Middle frontal gyrus (tissue), 1 donor: ENCODE measurements at regions not wholly inside any gene's neighbourhood (a gene's known extent, or its start where the extent isn't known, plus 50 kb on each side); places are given as distances from the start of the nearest gene placed in this dataset.

Source experiments
- DNase-seq: peaks from one replicate; pipeline ENCODE4 v3.0.0-alpha.2; 2015; ENCODE audit warnings: low spot score; ENCODE audit errors: extremely low spot score

- DNase-seq, result no peak
These were observed 116.6 kb upstream of the TLE3 start for GRCh38 chr15:70214276-70214675.

DNA sequence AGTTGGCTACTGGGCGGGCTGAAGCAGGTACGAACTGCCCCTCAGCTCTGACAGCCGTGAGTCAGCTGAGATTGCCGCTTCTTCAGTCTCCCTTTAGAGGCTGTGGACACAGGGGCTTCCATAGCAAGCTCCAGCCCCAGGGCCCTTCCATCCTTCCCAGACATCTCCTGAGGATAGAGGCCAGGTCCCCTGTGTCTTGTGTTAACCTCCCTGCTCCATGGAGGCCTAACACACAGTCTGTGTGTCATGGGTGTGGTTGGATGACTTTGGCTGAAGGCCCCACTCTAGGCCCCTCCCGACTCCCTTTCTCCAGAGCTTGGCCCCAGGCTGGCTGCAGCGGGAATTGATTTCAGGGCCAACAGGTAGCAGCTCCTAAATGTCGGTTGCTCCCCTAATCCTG, 116.1 kb upstream of the TLE3 start:
- no peak for DNase-seq

- no peak for DNase-seq
These were observed 115.2 kb upstream of the TLE3 start for GRCh38 chr15:70212963-70213315.

- DNase-seq, result no peak
These were observed 114.7 kb upstream of the TLE3 start for GRCh38 chr15:70212286-70212962.

GRCh38 chr15:70210528-70210927, 112.8 kb upstream of the TLE3 start:
- no peak for DNase-seq

- DNase-seq, result no peak
These were observed 112.4 kb upstream of the TLE3 start for GRCh38 chr15:70210076-70210475.

DNA sequence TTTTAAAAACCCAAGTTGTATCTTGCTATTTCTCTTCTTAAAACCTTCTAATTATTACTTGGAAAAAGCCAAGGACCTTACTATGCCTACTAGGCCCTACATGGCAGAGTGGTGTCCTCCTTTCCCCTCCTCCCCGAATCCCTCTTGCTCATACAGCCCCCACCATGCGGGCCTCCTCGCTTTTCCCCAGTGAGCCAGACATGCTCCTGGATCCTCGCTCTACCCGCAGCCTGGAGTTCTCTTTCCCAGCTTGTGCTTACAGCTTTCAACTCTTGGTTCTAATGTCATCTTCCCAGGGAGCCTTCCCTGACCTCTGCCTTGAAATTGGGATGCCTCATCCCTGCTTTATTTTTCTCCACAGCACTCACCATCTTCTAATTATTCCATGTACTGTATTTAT, 111.8 kb upstream of the TLE3 start:
- DNase-seq, result no peak

- DNase-seq, result no peak
These were observed 110.6 kb upstream of the TLE3 start for GRCh38 chr15:70208332-70208731.

DNA sequence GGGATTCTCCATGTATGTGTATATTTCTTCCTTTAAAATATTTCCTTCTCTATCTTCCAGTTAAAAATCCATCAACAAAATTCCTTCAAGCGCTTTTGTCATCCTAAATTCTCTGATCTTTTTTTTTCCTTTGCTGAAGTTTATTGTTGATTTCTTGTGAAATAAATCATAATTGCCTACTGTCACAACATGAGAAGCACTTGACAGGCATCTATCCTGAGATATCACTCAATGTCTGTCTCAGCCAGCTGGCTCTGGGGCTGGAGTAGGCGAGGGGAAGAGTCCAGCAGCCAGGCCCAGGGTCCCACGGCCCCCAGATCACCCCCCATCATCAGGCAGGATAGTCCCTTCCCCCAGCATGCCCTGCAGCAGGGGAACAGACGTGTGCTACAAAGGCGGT, 109.0 kb upstream of the TLE3 start:
- no peak for DNase-seq

DNA sequence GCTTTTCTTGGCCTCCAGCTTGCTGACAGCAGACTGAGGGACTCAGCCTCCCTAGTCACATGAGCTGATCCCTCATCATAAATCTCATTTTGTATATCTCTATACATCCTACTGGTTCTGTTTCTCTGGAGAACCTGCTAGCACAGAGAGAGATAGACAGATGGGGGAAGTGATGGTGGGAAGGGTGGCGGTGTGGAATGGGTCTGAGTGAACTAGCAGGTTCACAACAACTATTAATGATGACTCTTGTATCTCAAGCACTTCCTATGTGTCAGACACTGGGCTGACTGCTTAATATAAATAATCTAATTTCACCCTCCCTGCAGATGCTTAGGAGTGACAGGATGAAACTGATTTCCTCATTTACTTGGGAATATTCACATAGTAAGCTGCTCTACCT, 106.9 kb upstream of the TLE3 start:
- DNase-seq, result no peak

DNA sequence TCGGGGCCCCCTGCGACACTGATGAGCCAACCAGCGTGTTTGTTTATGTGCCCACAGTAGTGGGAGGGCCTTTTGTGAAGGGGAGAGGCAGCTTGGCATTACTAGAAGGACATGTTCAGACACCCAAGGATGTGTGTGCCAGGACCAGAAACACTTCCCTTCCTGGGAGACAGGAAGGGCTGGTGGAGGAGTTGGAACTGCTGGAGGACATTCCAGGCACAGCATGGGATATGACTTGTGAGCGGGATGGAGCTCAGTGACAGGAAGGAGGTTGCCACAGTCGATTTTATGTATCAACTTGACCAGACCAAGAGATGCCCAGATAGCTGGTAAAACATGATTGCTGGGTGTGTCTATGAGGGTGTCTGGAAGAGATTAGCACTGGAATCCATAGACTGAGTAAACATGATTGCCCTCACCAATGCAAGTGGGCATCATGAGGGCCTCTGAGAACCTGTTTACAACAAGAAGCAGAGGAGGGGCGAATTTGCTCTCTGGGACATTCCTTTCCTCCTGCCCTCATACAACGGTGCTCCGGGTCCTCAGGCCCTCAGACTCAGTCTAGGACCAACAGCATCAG, 106.4 kb upstream of the TLE3 start:
- no peak for DNase-seq

DNA sequence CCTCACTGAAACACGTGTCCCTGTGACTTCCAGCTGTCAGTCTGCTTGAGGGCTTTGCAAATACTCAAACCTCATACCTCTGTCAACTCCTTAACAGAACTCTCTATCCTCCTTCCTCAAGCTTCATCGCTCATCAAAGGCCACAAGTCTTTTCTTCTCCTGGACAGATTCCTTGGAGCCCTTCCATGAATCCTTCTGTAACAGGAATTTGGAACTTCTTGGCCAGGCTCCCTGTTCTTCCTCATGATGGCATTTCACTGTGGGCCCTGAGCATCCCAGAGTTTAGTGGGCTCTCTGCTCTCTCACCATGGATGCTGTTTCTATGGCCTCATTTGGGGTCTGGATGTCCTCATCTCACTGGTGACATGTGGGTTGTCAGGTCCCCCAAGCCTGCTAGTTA, 105.0 kb upstream of the TLE3 start:
- no peak for DNase-seq

GRCh38 chr15:70201425-70201775, 103.7 kb upstream of the TLE3 start:
- DNase-seq, result no peak

DNA sequence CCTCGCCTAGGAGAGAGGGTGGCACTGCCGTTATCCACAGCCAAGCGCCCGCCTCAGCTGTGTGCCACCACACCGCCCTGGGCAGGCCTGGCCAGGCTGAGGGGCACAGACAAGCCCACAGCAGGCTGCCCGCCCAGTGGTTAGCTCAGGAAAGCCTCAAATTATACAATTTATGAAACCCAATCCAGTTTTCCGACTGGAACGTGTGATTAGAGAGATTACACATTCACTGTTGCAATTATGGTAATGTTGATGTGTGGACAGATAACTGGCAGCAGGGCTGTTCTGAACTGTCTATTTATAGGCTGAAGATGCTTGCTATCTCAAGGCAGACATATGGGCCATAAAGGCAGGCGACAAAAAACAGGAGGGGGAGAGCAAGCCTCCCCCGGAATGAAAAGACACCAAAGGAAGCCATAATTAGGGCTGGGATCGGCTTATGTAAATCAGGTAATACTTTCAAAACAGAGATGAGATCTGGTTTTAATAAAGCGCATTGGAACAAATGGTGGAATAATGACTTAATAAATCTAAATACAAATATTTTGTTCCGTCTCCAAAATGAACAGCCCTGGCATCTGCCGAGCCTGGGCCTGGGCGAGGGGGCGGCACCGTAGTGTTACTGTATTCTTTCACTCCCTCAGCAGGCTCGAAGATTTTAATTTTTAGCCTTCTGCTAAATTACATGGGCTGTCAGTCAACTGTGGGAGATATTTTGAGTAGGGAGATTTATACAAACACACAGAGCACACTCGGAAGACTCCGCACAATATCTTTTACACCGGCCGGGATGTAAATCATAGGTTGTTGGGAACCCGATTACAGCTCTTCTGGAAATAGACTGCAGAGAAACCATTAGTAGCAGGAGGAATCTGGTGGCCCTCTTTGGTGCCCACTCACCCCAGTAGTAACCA, 103.1 kb upstream of the TLE3 start:
- no peak for DNase-seq

DNA sequence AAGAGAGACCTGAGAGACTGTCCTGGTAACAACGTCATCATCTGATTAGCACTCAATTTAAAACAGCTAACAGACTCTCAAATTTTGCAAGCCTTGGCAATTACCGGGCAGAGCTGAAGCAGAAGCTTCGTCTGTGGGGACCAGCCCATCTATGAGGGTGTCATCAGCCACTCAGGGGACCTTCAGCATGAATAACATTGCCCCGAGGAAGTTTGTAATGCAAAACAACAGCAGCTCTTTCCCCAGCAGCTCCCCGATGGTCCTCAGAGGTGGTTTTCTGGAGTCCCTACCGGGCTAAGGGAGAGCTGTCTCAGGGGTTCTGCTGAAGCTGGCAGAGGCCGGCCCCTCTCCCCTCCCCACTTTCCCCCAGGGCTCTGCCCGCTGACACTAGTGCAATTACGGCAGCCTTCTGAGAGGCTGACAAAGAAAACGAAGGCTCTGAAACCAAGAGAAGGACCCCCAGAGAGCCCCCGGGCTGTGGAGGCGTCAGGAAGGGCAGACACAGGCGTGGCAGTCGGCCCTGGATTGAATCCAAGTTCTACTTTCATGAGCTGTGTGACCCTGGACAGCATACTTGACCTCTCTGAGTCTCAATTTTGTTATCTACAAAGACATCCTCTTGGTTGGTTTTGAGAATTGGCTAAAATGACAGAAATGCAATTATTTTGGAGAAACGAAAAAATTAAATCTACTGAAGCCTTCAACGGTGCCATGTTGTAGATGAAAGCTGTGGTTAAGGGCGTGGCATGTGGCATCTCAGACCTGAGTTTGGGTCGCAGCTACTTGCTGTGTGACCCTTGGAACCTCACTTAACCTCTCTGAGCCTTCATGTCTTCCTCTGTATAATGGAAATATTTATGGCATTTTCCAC, 102.1 kb upstream of the TLE3 start:
- no peak for DNase-seq

DNA sequence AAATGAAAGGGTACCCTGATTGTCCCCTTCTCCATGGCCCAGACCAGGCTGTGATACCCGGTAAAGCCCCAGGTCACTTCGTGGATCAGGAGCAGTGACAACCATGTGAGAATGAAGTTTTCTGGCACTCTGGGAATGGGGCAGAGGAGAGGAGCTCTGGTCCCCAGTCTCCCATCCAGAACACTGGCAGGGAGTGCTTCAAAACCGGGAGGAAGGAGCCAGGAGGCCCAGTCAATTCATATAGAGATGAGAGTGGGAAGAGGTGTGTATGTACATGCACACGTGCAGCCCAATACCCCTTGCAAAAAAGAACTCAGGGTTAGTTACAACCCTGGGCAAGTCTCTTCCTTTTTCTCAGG, 101.4 kb upstream of the TLE3 start:
- DNase-seq, result no peak

- no peak for DNase-seq
These were observed 100.9 kb upstream of the TLE3 start for GRCh38 chr15:70198441-70199123.

DNA sequence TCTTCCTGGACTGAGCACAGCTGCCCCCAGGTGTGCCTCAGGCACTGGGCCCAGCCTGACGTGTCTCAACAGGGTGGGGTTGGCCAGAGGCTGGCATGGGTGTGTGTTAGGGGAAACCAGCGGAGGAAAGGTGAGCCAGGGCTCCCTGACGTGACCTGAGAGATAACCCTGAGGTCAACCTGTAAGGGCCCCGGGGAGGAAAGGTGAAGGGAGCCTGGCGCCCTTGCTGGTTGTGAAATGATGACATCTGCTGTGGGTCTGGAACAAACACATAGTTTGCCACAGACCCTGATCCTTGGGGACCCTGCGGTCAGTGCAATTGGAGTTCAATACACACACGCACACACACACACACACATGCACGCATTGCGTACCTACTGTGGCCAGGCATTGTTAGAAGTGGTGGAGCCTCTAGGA, 100.2 kb upstream of the TLE3 start:
- no peak for DNase-seq

- DNase-seq, result no peak
These were observed 99.7 kb upstream of the TLE3 start for GRCh38 chr15:70197318-70197944.

DNA sequence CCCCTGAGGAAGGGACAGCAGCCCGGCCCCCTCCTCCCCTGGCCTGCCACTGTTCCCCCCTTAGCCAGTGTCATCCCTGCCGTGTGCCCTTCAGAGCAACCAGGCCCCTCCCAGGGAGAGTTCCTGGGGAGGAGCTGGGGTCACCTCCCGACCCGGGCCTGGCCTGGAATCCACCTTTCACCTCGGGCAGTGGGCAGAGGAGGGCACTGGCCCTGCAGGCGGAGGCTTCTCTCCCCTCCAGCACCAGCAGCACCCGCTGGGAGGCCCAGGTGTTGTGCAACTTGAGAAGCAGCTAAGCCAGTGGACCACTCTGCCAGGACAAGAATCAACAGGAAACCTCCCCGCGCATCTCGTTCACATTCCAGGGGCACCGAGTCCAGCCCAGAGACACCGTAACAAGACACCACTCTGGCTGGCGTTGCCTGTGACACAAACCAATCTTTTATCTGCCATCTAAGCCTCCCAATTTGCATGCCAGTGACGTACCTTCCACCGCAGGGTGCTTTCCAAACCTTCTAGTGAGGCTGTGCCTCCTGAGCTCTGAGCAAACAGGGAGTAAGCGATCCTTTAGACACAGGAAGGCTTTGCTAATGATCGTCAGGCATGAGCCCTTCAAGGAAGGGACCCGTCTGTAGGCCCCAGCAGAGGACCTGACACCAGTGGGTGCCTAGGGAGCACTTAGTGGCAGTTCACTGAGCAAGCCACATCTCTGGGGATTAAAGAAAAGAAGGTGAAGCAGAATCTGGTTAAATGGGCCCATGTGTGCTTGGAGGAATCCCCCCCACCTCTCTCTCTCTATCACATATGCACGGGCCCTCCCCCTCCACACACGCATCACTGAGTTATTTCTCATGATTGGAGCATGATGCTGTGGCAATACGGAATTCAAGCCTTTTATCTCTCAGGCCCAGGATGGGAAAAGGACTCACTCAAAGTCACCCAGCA, 98.9 kb upstream of the TLE3 start:
- no peak for DNase-seq
